B cell (primary cell): ENCODE measurements at regions not wholly inside any gene's neighbourhood (a gene's known extent, or its start where the extent isn't known, plus 50 kb on each side); places are given as distances from the start of the nearest gene placed in this dataset.

Experiments used
- ATAC-seq: fragments of 200-7000 bp; cut with Tn5 transposase; one replicate; pipeline ENCODE4 v1.10.0; 2021; ENCODE audit warnings: low read depth, mild to moderate bottlenecking, moderate number of reproducible peaks, moderate library complexity
- CTCF ChIA-PET: fragments of 350-600 bp; sonication (Branson Sonifier 250); formaldehyde crosslinking; loops from one replicate; lab custom pipeline; 2021; ENCODE audit warnings: antibody characterized with exemption, inconsistent platforms; lab: Charles Lee
- POLR2A ChIA-PET: fragments of 350-600 bp; sonication (Branson Sonifier 250); formaldehyde crosslinking; loops from one replicate; lab custom pipeline; 2021; ENCODE audit warnings: antibody characterized with exemption; lab: Charles Lee
- DNase-seq: peaks from one replicate; pipeline ENCODE4 v3.0.0; 2013
- H2AFZ ChIP-seq: 2 replicates; pipeline ENCODE4 v1.6.1; 2012; ENCODE audit warnings: mild to moderate bottlenecking, low read depth, low read length; ENCODE audit not compliant: insufficient read depth, poor library complexity, severe bottlenecking
- H3K27ac ChIP-seq, 2 donors: 1 replicate in 1 of 2; 2 replicates in 1 of 2; pipeline ENCODE4 v1.5.1; 2012 to 2013; ENCODE audit warnings: low read length in 2 of 2, mild to moderate bottlenecking in 2 of 2, moderate library complexity in 1 of 2
- H3K27me3 ChIP-seq, 4 experiments: fragments of 200-600 bp in 1 of 4; sonication (generic) in 1 of 4; replicated peaks in 1 of 4; 1 replicate in 2 of 4; 2 replicates in 2 of 4; pipeline versions ENCODE4 v1.6.1 to v1.7.0; 2013 to 2016; ENCODE audit warnings: low read length in 3 of 4, mild to moderate bottlenecking in 2 of 4, mixed read lengths in 1 of 4, moderate library complexity in 1 of 4; ENCODE audit not compliant: insufficient read depth in 4 of 4, control insufficient read depth in 3 of 4; ENCODE audit errors: control extremely low read depth in 1 of 4
- H3K36me3 ChIP-seq, 2 experiments: replicated peaks in 1 of 2; 1 replicate in 1 of 2; 2 replicates in 1 of 2; pipeline versions ENCODE4 v1.6.1 to v1.7.1; 2013; ENCODE audit warnings: low read length in 1 of 2; ENCODE audit not compliant: insufficient read depth in 2 of 2, control insufficient read depth in 1 of 2; ENCODE audit errors: control extremely low read depth in 1 of 2, extremely low read depth in 1 of 2
- H3K4me1 ChIP-seq, 2 donors: fragments of 200-600 bp in 1 of 2; sonication (generic) in 1 of 2; 1 replicate in 1 of 2; 2 replicates in 1 of 2; pipeline versions ENCODE4 v1.5.1 to v1.6.1; 2013 to 2017; ENCODE audit warnings: low read length in 2 of 2; ENCODE audit not compliant: control insufficient read depth in 2 of 2, insufficient read depth in 2 of 2
- H3K4me2 ChIP-seq: replicated peaks from 2 replicates; pipeline ENCODE3; 2012; ENCODE audit warnings: mild to moderate bottlenecking, low read depth, low read length; ENCODE audit not compliant: poor library complexity, severe bottlenecking
- H3K4me3 ChIP-seq, 5 experiments: fragments of 200-600 bp in 1 of 5; sonication (generic) in 1 of 5; 1 replicate in 3 of 5; 2 replicates in 2 of 5; pipeline versions ENCODE4 v1.5.1 to v1.7.0; 2011 to 2016; ENCODE audit warnings: low read length in 4 of 5, mild to moderate bottlenecking in 4 of 5, low read depth in 2 of 5, control low read depth in 1 of 5, moderate library complexity in 1 of 5; ENCODE audit not compliant: insufficient read depth in 1 of 5; ENCODE audit errors: control extremely low read depth in 1 of 5, extremely low read depth in 1 of 5
- H3K79me2 ChIP-seq: fragments of 200-600 bp; sonication (generic); one replicate; pipeline ENCODE4 v1.6.0; 2016; ENCODE audit warnings: low read length; ENCODE audit not compliant: control insufficient read depth, insufficient read depth
- H3K9ac ChIP-seq: fragments of 200-600 bp; sonication (generic); 2 replicates; pipeline ENCODE4 v1.6.1; 2017; ENCODE audit warnings: mild to moderate bottlenecking, low read length, moderate library complexity
- H3K9me3 ChIP-seq, 3 donors: one replicate each; pipeline versions ENCODE4 v1.6.1 to v1.7.1; 2013; ENCODE audit warnings: low read length in 2 of 3; ENCODE audit not compliant: control insufficient read depth in 2 of 3, insufficient read depth in 1 of 3; ENCODE audit errors: control extremely low read depth in 1 of 3
- H4K20me1 ChIP-seq: 2 replicates; pipeline ENCODE4 v1.6.0; 2012; ENCODE audit warnings: mild to moderate bottlenecking, low read length; ENCODE audit not compliant: insufficient read depth, control insufficient read depth, poor library complexity, severe bottlenecking
- H3K27ac Mint-ChIP-seq: one replicate; pipeline ENCODE4 v1.8.0; 2021; ENCODE audit warnings: mixed read lengths
- H3K27me3 Mint-ChIP-seq: one replicate; pipeline ENCODE4 v1.8.0; 2021; ENCODE audit warnings: mixed read lengths
- H3K4me1 Mint-ChIP-seq: one replicate; pipeline ENCODE4 v1.8.0; 2021; ENCODE audit warnings: mixed read lengths
- H3K4me3 Mint-ChIP-seq: one replicate; pipeline ENCODE4 v1.8.0; 2021; ENCODE audit warnings: mixed read lengths
- H3K9me3 Mint-ChIP-seq: one replicate; pipeline ENCODE4 v1.8.0; 2022; ENCODE audit warnings: mixed read lengths; ENCODE audit not compliant: insufficient read depth
- EZH2 ChIP-seq: IDR thresholded peaks from 2 replicates; pipeline ENCODE4 v1.6.1; 2012; ENCODE audit warnings: borderline replicate concordance, low read depth, mild to moderate bottlenecking, moderate library complexity, low read length; ENCODE audit not compliant: insufficient read depth, poor library complexity, severe bottlenecking
- WGBS: methylation state at CpG from one replicate; pipeline ENCODE4 v1.1.5; 2013; ENCODE audit warnings: missing lambda C conversion rate; ENCODE audit not compliant: insufficient coverage; 5-methylcytosine and 5-hydroxymethylcytosine counted together
- intact Hi-C: fragments of 100-400 bp; cut with micrococcal nuclease; formaldehyde crosslinking; loops from one replicate; pipeline ENCODE4 v1.10.0; 2022
- TF ChIP-seq, protein P1 (sequence below): fragments of 200-600 bp; IDR thresholded peaks from one replicate; pipeline ENCODE4 v1.8.0; 2022; ENCODE audit warnings: antibody characterized with exemption, mild to moderate bottlenecking

DNA sequence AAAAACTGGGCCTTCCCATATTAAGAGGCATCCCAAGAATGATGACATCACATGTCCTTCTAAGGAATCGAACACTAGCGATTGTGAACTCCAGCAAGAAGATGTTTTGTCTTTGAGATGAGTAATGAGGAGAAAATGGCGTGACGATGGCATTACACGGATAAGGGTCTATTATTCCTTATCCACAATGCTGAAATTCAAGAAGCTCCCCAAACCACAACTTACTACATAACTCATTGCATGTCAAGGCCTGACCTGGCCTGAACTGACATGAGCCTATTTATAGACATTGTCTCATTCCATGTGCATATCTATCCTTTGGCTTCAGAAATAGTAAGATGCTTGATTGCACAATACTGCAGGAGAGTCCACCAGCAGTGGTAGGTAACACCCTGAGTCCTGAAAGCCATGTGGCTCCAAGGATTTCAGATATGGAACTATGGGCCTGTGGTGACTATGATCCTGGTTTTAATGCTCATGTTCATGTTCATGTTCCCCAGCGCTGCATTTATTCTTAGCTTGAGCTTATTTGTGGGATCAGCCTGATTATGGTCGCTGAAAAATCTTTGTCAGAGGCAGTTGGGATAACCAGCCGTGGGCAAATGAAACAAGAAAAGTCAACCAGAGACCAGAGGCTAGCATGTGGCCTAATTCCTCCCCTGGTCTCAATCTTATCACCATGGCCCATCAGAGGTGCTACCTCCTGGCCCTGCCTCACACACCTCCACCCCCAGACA, 183.2 kb upstream of the JARID2 start:
- Mint-ChIP-seq H3K27me3 (no peaks in the 10 kb centered on the region), H3K9me3 (peaks cover 5% of the 10 kb centered on the region), H3K4me1 (peaks cover 15% of the 10 kb centered on the region), H3K27ac (no peak overlapping the region), H3K4me3 (no peak overlapping the region)
- Histone ChIP-seq H3K27me3 (peaks cover 0 to 8% (median 0%) of the 10 kb centered on the region in 4 experiments), H3K36me3 (no peaks in the 10 kb centered on the region), H3K4me1 (peaks cover 3 to 18% of the 10 kb centered on the region in 2 donors), H4K20me1 (no peaks in the 10 kb centered on the region), H3K79me2 (no peaks in the 10 kb centered on the region), H3K4me3 (no peak overlapping the region), H2AFZ (no peak overlapping the region), H3K4me2 (no peak overlapping the region), H3K9me3 (peaks cover 0 to 9% (median 0%) of the 10 kb centered on the region in 3 donors), H3K9ac (no peak overlapping the region), H3K27ac (no peak overlapping the region)
- WGBS, result 100% methylated on average over 3 of the region's 8 CpGs
- CTCF ChIA-PET, result no interaction called here
- ATAC-seq (no peak), DNase-seq (no peak)
- POLR2A ChIA-PET, result no interaction called here
- TF ChIP-seq, protein P1, sequence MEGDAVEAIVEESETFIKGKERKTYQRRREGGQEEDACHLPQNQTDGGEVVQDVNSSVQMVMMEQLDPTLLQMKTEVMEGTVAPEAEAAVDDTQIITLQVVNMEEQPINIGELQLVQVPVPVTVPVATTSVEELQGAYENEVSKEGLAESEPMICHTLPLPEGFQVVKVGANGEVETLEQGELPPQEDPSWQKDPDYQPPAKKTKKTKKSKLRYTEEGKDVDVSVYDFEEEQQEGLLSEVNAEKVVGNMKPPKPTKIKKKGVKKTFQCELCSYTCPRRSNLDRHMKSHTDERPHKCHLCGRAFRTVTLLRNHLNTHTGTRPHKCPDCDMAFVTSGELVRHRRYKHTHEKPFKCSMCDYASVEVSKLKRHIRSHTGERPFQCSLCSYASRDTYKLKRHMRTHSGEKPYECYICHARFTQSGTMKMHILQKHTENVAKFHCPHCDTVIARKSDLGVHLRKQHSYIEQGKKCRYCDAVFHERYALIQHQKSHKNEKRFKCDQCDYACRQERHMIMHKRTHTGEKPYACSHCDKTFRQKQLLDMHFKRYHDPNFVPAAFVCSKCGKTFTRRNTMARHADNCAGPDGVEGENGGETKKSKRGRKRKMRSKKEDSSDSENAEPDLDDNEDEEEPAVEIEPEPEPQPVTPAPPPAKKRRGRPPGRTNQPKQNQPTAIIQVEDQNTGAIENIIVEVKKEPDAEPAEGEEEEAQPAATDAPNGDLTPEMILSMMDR, result no peak
- TF ChIP-seq EZH2, result no peak
- intact Hi-C loops, result no loop called here

GRCh38 chr6:15063253-15063853, 182.5 kb upstream of the JARID2 start:
- H3K27me3 ChIP-seq, result peaks cover 0 to 8% (median 0%) of the 10 kb centered on the region in 4 experiments
- DNase-seq (peak; percentile 56), ATAC-seq (no peak)
- Mint-ChIP-seq H3K27me3 (no peaks in the 10 kb centered on the region), H3K4me1 (peaks cover 15% of the 10 kb centered on the region), H3K4me3 (no peak overlapping the region), H3K27ac (no peak overlapping the region), H3K9me3 (peaks cover 5% of the 10 kb centered on the region)
- no peaks in the 10 kb centered on the region for H4K20me1 ChIP-seq
- peaks cover 3 to 18% of the 10 kb centered on the region in 2 donors for H3K4me1 ChIP-seq
- H2AFZ ChIP-seq, result no peak overlapping the region
- H3K9me3 ChIP-seq, result peaks cover 0 to 7% (median 0%) of the 10 kb centered on the region in 3 donors
- ChIA-PET POLR2A (no interaction called here), CTCF (no interaction called here)
- TF ChIP-seq, protein P1, result no peak
- TF ChIP-seq EZH2, result no peak
- no peak overlapping the region for H3K9ac ChIP-seq
- H3K36me3 ChIP-seq, result no peaks in the 10 kb centered on the region
- no peak overlapping the region for H3K4me3 ChIP-seq
- H3K27ac ChIP-seq, result no peak overlapping the region
- no peaks in the 10 kb centered on the region for H3K79me2 ChIP-seq
- intact Hi-C loops, result no loop called here
- WGBS, result 32% methylated on average over 5 of the region's 7 CpGs
- no peak overlapping the region for H3K4me2 ChIP-seq
